Osteoblast (primary cell): ENCODE measurements at regions not wholly inside any gene's neighbourhood (a gene's known extent, or its start where the extent isn't known, plus 50 kb on each side); places are given as distances from the start of the nearest gene placed in this dataset.
A peak's percentile ranks its signal among the peaks of the same experiment; 100 is the strongest.
"Not testable (repeated sequence)": the region's sequence is repeated elsewhere in the genome, so short reads cannot be mapped to it uniquely, and the experiment has no call there.

Source experiments
- DNase-seq: peaks from one replicate; pipeline ENCODE4 v3.0.0; 2011; ENCODE audit warnings: low spot score, mixed read lengths; ENCODE audit not compliant: insufficient read length; ENCODE audit errors: missing footprints
- H2AFZ ChIP-seq: 2 replicates; pipeline ENCODE4 v1.6.0; 2011; ENCODE audit warnings: mild to moderate bottlenecking, low read length
- H3K27ac ChIP-seq: 2 replicates; pipeline ENCODE4 v1.5.1; 2011; ENCODE audit warnings: mild to moderate bottlenecking, low read depth, low read length, moderate library complexity
- H3K27me3 ChIP-seq: 2 replicates; pipeline ENCODE4 v1.6.0; 2012; ENCODE audit warnings: mild to moderate bottlenecking, control low read depth, inconsistent platforms, low read length, moderate library complexity; ENCODE audit not compliant: insufficient read depth
- H3K36me3 ChIP-seq: 2 replicates; pipeline ENCODE4 v1.5.1; 2011; ENCODE audit warnings: mild to moderate bottlenecking, low read length, control low read depth, moderate library complexity; ENCODE audit not compliant: insufficient read depth
- H3K4me1 ChIP-seq: 2 replicates; pipeline ENCODE4 v1.5.1; 2011; ENCODE audit warnings: mild to moderate bottlenecking, low read length, control low read depth, moderate library complexity; ENCODE audit not compliant: insufficient read depth
- H3K4me2 ChIP-seq: 2 replicates; pipeline ENCODE4 v1.6.0; 2011; ENCODE audit warnings: mild to moderate bottlenecking, low read length; ENCODE audit not compliant: insufficient read depth
- H3K4me3 ChIP-seq: fragments of 200-600 bp; sonication (generic); 3 replicates; pipeline ENCODE4 v1.5.1; 2012; ENCODE audit warnings: mild to moderate bottlenecking, low read length, inconsistent platforms; ENCODE audit not compliant: insufficient read depth
- H3K79me2 ChIP-seq: 2 replicates; pipeline ENCODE4 v1.6.0; 2012; ENCODE audit warnings: mild to moderate bottlenecking, low read length, control low read depth, inconsistent platforms; ENCODE audit not compliant: insufficient read depth
- H3K9me3 ChIP-seq: 2 replicates; pipeline ENCODE4 v1.5.1; 2011; ENCODE audit warnings: low read depth, low read length, control low read depth
- H4K20me1 ChIP-seq: 2 replicates; pipeline ENCODE4 v1.6.0; 2012; ENCODE audit warnings: mild to moderate bottlenecking, low read length, control low read depth; ENCODE audit not compliant: insufficient read depth

DNA sequence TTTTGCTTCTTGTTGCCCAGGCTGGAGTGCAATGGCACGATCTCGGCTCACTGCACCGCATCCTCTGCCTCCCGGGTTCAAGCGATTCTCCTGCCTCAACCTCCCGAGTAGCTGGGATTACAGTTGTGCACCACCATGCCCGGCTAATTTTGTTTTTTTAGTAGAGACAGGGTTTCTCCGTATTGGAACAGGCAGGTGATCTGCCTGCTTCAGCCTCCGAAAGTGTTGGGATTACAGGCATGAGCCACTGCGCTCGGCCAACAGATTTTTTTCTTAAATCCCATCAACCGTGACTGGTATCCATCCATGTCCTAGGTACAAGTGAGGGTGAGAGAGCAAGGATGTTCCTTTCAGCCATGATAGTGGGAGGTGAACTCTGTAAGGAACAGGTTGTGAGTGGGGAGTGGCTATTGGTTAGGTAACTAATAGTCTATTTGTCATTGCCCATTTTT lies 103.8 kb upstream of the TPTE start:
- not testable (repeated sequence) for DNase-seq, H3K79me2 ChIP-seq, H3K4me3 ChIP-seq, H3K4me2 ChIP-seq, H3K4me1 ChIP-seq, H3K27me3 ChIP-seq, H3K27ac ChIP-seq, H4K20me1 ChIP-seq, H3K36me3 ChIP-seq, H2AFZ ChIP-seq
- H3K9me3 ChIP-seq, result peaks cover 25% of the 10 kb centered on the region

- H3K9me3 ChIP-seq, result peaks cover 25% of the 10 kb centered on the region
- not testable (repeated sequence) for H3K36me3 ChIP-seq, H3K4me1 ChIP-seq, H3K79me2 ChIP-seq, H3K4me2 ChIP-seq, H3K27me3 ChIP-seq, H4K20me1 ChIP-seq, H2AFZ ChIP-seq, H3K27ac ChIP-seq, H3K4me3 ChIP-seq
- DNase-seq, result peak; percentile 32
Measured at GRCh38 chr21:10418250-10419048, 102.9 kb upstream of the TPTE start.

DNA sequence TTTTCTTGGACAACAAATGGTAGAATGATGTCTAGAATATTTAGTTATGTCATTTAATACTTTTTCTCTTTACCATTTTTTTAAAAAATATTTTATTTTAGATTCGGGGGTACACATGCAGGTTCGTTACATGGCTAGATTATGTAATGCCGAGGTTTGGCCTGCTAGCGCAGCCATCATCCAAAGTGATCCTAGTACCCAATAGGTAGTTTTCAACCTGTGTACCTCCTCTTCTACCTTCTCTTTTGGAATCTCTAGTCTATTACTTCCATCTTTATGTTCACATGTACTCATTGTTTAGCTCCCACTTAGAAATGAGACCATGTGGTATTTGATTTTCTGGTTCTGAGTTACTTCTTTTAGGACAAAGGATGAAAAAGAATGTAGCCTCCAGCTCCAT lies 100.2 kb upstream of the TPTE start:
- H3K36me3 ChIP-seq, H3K4me2 ChIP-seq, H3K79me2 ChIP-seq, DNase-seq, H2AFZ ChIP-seq, H4K20me1 ChIP-seq, H3K27me3 ChIP-seq, H3K4me3 ChIP-seq, H3K27ac ChIP-seq, H3K4me1 ChIP-seq: not testable (repeated sequence)
- H3K9me3 ChIP-seq, result peaks cover 24% of the 10 kb centered on the region

GRCh38 chr21:10421601-10422000 lies 99.8 kb upstream of the TPTE start:
- not testable (repeated sequence) for H3K4me2 ChIP-seq, H3K27ac ChIP-seq, H3K36me3 ChIP-seq, H3K4me3 ChIP-seq, H2AFZ ChIP-seq, H3K79me2 ChIP-seq, DNase-seq, H4K20me1 ChIP-seq, H3K4me1 ChIP-seq, H3K27me3 ChIP-seq
- H3K9me3 ChIP-seq, result peaks cover 21% of the 10 kb centered on the region

GRCh38 chr21:10424097-10424886 lies 97.1 kb upstream of the TPTE start:
- not testable (repeated sequence) for H2AFZ ChIP-seq, H3K4me1 ChIP-seq, H3K4me3 ChIP-seq, H3K4me2 ChIP-seq, H3K27ac ChIP-seq, H3K36me3 ChIP-seq, H3K27me3 ChIP-seq, H4K20me1 ChIP-seq, H3K79me2 ChIP-seq
- H3K9me3 ChIP-seq, result peaks cover 17% of the 10 kb centered on the region
- DNase-seq, result peak; percentile 77

DNA sequence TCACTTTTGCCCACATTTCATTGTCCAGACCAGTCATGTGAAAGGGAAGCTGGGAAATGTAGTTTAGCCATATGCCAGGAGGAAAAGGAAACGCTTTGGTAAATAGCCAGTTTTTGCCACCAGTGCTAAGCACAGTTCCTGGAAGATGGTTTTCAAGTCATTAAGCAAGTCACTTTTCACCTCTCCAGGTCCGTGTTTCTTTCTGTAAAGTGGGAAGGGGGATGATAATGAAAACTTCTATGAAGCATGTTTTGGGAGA lies 96.6 kb upstream of the TPTE start:
- H3K4me1 ChIP-seq, DNase-seq, H3K36me3 ChIP-seq, H3K79me2 ChIP-seq, H3K27me3 ChIP-seq, H2AFZ ChIP-seq, H3K4me3 ChIP-seq, H3K4me2 ChIP-seq, H4K20me1 ChIP-seq, H3K27ac ChIP-seq: not testable (repeated sequence)
- peaks cover 20% of the 10 kb centered on the region for H3K9me3 ChIP-seq
